CD4-positive, alpha-beta T cell treated with Interleukin-4 for 4 hours (primary cell): ENCODE measurements at regions not wholly inside any gene's neighbourhood (a gene's known extent, or its start where the extent isn't known, plus 50 kb on each side); places are given as distances from the start of the nearest gene placed in this dataset.

Experiments used
- DNase-seq: peaks from one replicate; pipeline ENCODE4 v3.0.0-alpha.2; 2020

GRCh38 chr5:60369391-60369790 lies 330.6 kb downstream of the DEPDC1B start:
- DNase-seq = no peak

- no peak for DNase-seq
These were observed 331.9 kb downstream of the DEPDC1B start for GRCh38 chr5:60368100-60368499.

GRCh38 chr5:60366489-60366888 lies 333.5 kb downstream of the DEPDC1B start:
- DNase-seq = no peak

- DNase-seq = no peak
These were observed 335.0 kb downstream of the DEPDC1B start for GRCh38 chr5:60365001-60365400.

- no peak for DNase-seq
These were observed 337.8 kb downstream of the DEPDC1B start for GRCh38 chr5:60362158-60362557.

GRCh38 chr5:60360355-60360754 lies 339.6 kb downstream of the DEPDC1B start:
- no peak for DNase-seq

GRCh38 chr5:60357302-60357701 lies 342.7 kb downstream of the DEPDC1B start:
- no peak for DNase-seq

GRCh38 chr5:60356745-60357144 lies 343.2 kb downstream of the DEPDC1B start:
- no peak for DNase-seq

GRCh38 chr5:60355181-60355580 lies 344.8 kb downstream of the DEPDC1B start:
- DNase-seq = no peak

- DNase-seq = no peak
These were observed 345.7 kb downstream of the DEPDC1B start for GRCh38 chr5:60354311-60354710.

- DNase-seq = no peak
These were observed 346.9 kb downstream of the DEPDC1B start for GRCh38 chr5:60352992-60353599.

GRCh38 chr5:60350794-60351193 lies 349.2 kb downstream of the DEPDC1B start:
- DNase-seq = no peak

GRCh38 chr5:60349891-60350415 lies 350.0 kb downstream of the DEPDC1B start:
- no peak for DNase-seq

- DNase-seq = no peak
These were observed 353.6 kb downstream of the DEPDC1B start for GRCh38 chr5:60346393-60346792.

GRCh38 chr5:60343102-60343501 lies 356.9 kb downstream of the DEPDC1B start:
- DNase-seq = no peak

- no peak for DNase-seq
These were observed 358.9 kb downstream of the DEPDC1B start for GRCh38 chr5:60340965-60341471.

- DNase-seq = no peak
These were observed 359.6 kb downstream of the DEPDC1B start for GRCh38 chr5:60340326-60340725.

- no peak for DNase-seq
These were observed 360.2 kb downstream of the DEPDC1B start for GRCh38 chr5:60339691-60340201.

GRCh38 chr5:60338846-60339245 lies 361.1 kb downstream of the DEPDC1B start:
- DNase-seq = no peak

GRCh38 chr5:60336491-60336890 lies 363.5 kb downstream of the DEPDC1B start:
- no peak for DNase-seq

GRCh38 chr5:60335913-60336312 lies 364.1 kb downstream of the DEPDC1B start:
- DNase-seq = no peak

GRCh38 chr5:60334281-60334713 lies 365.7 kb downstream of the DEPDC1B start:
- no peak for DNase-seq

GRCh38 chr5:60333005-60333571 lies 366.9 kb downstream of the DEPDC1B start:
- no peak for DNase-seq

- no peak for DNase-seq
These were observed 367.5 kb downstream of the DEPDC1B start for GRCh38 chr5:60332244-60333004.
